Hepatocyte (in vitro differentiated cells): ENCODE measurements at regions not wholly inside any gene's neighbourhood (a gene's known extent, or its start where the extent isn't known, plus 50 kb on each side); places are given as distances from the start of the nearest gene placed in this dataset.

Experiments used
- DNase-seq: peaks from one replicate; pipeline ENCODE4 v3.0.0-alpha.2; 2016; ENCODE audit warnings: low spot score
- H2AFZ ChIP-seq: fragments of 200-600 bp; sonication (generic); 2 replicates; pipeline ENCODE4 v1.6.0; 2016; ENCODE audit warnings: antibody characterized with exemption, mild to moderate bottlenecking
- H3K27ac ChIP-seq: fragments of 200-600 bp; sonication (generic); 2 replicates; pipeline ENCODE4 v1.5.1; 2016; ENCODE audit warnings: mild to moderate bottlenecking
- H3K27me3 ChIP-seq: fragments of 200-600 bp; sonication (generic); 2 replicates; pipeline ENCODE4 v1.6.1; 2016
- H3K36me3 ChIP-seq: fragments of 200-600 bp; sonication (generic); replicated peaks from 2 replicates; pipeline ENCODE4 v1.5.1; 2016; ENCODE audit warnings: low read depth; ENCODE audit not compliant: insufficient read depth
- H3K4me1 ChIP-seq: fragments of 200-600 bp; sonication (generic); 2 replicates; pipeline ENCODE4 v1.5.1; 2016; ENCODE audit warnings: mild to moderate bottlenecking, moderate library complexity; ENCODE audit not compliant: insufficient read depth
- H3K4me2 ChIP-seq: fragments of 200-600 bp; sonication (generic); 2 replicates; pipeline ENCODE4 v1.6.0; 2016
- H3K4me3 ChIP-seq: fragments of 200-600 bp; sonication (generic); 2 replicates; pipeline ENCODE4 v1.5.1; 2016; ENCODE audit warnings: mild to moderate bottlenecking
- H3K79me2 ChIP-seq: fragments of 200-600 bp; sonication (generic); 2 replicates; pipeline ENCODE4 v1.6.0; 2017; ENCODE audit warnings: mild to moderate bottlenecking
- H3K9me2 ChIP-seq: fragments of 200-600 bp; sonication (generic); replicated peaks from 2 replicates; pipeline ENCODE4 v1.6.0; 2017; ENCODE audit warnings: mild to moderate bottlenecking; ENCODE audit not compliant: insufficient read depth
- H3K9me3 ChIP-seq: fragments of 200-600 bp; sonication (generic); 2 replicates; pipeline ENCODE4 v1.5.1; 2016; ENCODE audit warnings: low read depth, mild to moderate bottlenecking
- H4K20me1 ChIP-seq: fragments of 200-600 bp; sonication (generic); 2 replicates; pipeline ENCODE4 v1.6.0; 2016; ENCODE audit warnings: mild to moderate bottlenecking; ENCODE audit not compliant: insufficient read depth, poor library complexity, severe bottlenecking
- CTCF ChIP-seq: fragments of 200-600 bp; sonication (generic); IDR thresholded peaks from 2 replicates; pipeline ENCODE4 v1.5.1; 2016; ENCODE audit warnings: antibody characterized with exemption, mild to moderate bottlenecking; ENCODE audit not compliant: poor library complexity
- EZH2 ChIP-seq: fragments of 200-600 bp; sonication (generic); IDR thresholded peaks from 2 replicates; pipeline ENCODE4 v1.6.1; 2016; ENCODE audit warnings: antibody characterized with exemption, mild to moderate bottlenecking, borderline replicate concordance
- EZH2phosphoT487 ChIP-seq: fragments of 200-600 bp; sonication (generic); IDR thresholded peaks from one replicate; pipeline ENCODE4 v1.6.1; 2018; ENCODE audit warnings: antibody characterized with exemption, mild to moderate bottlenecking, low read depth, moderate library complexity; ENCODE audit not compliant: unreplicated experiment, severe bottlenecking
- WGBS: methylation state at CpG from one replicate; pipeline ENCODE4 v1.1.6; 2016; ENCODE audit warnings: low lambda C conversion rate; ENCODE audit errors: missing lambda C conversion rate; 5-methylcytosine and 5-hydroxymethylcytosine counted together

GRCh38 chr1:188517139-188517538 is 1688.4 kb downstream of the PLA2G4A start:
- 92% methylated on average over 1 of the region's 1 CpG for WGBS
- H3K9me3 ChIP-seq: no peaks in the 10 kb centered on the region
- H2AFZ ChIP-seq: no peak overlapping the region
- TF ChIP-seq EZH2phosphoT487 (no peak), CTCF (no peak), EZH2 (no peak)
- H3K4me3 ChIP-seq: no peak overlapping the region
- H3K79me2 ChIP-seq: no peaks in the 10 kb centered on the region
- H3K9me2 ChIP-seq: no peaks in the 10 kb centered on the region
- no peaks in the 10 kb centered on the region for H4K20me1 ChIP-seq
- no peak for DNase-seq
- H3K4me2 ChIP-seq: no peak overlapping the region
- no peaks in the 10 kb centered on the region for H3K4me1 ChIP-seq
- no peaks in the 10 kb centered on the region for H3K27me3 ChIP-seq
- no peak overlapping the region for H3K27ac ChIP-seq
- no peaks in the 10 kb centered on the region for H3K36me3 ChIP-seq

DNA sequence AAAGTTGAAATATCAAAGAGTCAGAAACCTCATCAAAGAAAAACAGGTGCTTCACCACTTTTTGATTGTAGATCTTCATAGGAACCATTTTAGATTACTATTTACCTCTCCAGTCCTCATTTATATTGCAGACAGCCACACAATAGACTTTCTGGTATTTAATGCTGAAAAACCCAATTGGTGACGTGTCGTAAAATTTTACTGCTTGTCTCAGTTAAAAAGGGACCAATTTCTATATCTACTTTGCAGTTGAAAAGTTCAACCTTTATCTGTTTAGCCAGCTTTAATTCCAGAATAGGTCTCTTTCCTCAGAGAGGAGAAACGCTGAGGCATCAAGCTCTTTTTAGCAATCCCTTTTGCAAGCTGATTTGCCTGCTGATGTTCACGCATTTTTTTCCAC is 1722.4 kb downstream of the PLA2G4A start:
- H4K20me1 ChIP-seq: no peaks in the 10 kb centered on the region
- H2AFZ ChIP-seq: no peak overlapping the region
- H3K79me2 ChIP-seq: no peaks in the 10 kb centered on the region
- no peak overlapping the region for H3K4me2 ChIP-seq
- 46% methylated on average over 4 of the region's 4 CpGs for WGBS
- DNase-seq: no peak
- H3K27me3 ChIP-seq: no peaks in the 10 kb centered on the region
- H3K27ac ChIP-seq: no peak overlapping the region
- TF ChIP-seq EZH2phosphoT487 (no peak), CTCF (no peak), EZH2 (no peak)
- no peaks in the 10 kb centered on the region for H3K9me3 ChIP-seq
- H3K4me3 ChIP-seq: no peak overlapping the region
- H3K9me2 ChIP-seq: no peaks in the 10 kb centered on the region
- no peaks in the 10 kb centered on the region for H3K4me1 ChIP-seq
- no peaks in the 10 kb centered on the region for H3K36me3 ChIP-seq

DNA sequence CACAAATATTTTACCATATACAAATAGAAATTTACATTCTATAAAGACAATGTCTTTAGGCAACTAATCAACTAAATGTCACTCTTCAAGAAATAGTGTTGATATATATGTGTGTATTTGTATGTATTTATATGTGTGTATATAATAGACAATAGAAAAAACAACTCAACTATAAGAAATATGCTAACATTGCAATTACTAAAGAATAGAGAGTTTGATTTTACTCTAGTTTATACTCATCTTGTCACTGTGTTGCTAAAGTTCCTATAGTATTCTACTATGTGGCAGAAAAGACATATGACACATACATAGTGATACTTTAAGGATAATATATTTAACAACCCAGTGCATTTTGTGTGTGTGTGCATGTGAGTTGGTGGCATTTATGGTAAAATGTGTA is 1728.3 kb downstream of the PLA2G4A start:
- Histone ChIP-seq H3K27me3 (no peaks in the 10 kb centered on the region), H3K27ac (no peak overlapping the region), H3K4me2 (no peak overlapping the region), H2AFZ (no peak overlapping the region), H3K4me3 (no peak overlapping the region), H3K4me1 (no peaks in the 10 kb centered on the region), H4K20me1 (no peaks in the 10 kb centered on the region), H3K9me3 (no peaks in the 10 kb centered on the region), H3K36me3 (no peaks in the 10 kb centered on the region), H3K9me2 (no peaks in the 10 kb centered on the region), H3K79me2 (no peaks in the 10 kb centered on the region)
- no peak for DNase-seq
- TF ChIP-seq EZH2 (no peak), CTCF (no peak), EZH2phosphoT487 (no peak)

GRCh38 chr1:188582911-188583532 is 1754.3 kb downstream of the PLA2G4A start:
- no peaks in the 10 kb centered on the region for H4K20me1 ChIP-seq
- no peak overlapping the region for H3K27ac ChIP-seq
- no peak overlapping the region for H3K4me3 ChIP-seq
- no peaks in the 10 kb centered on the region for H3K9me3 ChIP-seq
- WGBS: 88% methylated on average over 2 of the region's 2 CpGs
- H3K27me3 ChIP-seq: no peaks in the 10 kb centered on the region
- H3K79me2 ChIP-seq: no peaks in the 10 kb centered on the region
- no peaks in the 10 kb centered on the region for H3K36me3 ChIP-seq
- no peak overlapping the region for H3K4me2 ChIP-seq
- TF ChIP-seq EZH2phosphoT487 (no peak), EZH2 (no peak), CTCF (no peak)
- no peaks in the 10 kb centered on the region for H3K9me2 ChIP-seq
- no peak overlapping the region for H2AFZ ChIP-seq
- DNase-seq: no peak
- H3K4me1 ChIP-seq: no peaks in the 10 kb centered on the region
